ENCODE measurements at regions not wholly inside any gene's neighbourhood (a gene's known extent, or its start where the extent isn't known, plus 50 kb on each side); places are given as distances from the start of the nearest gene placed in this dataset.

- TF ChIP-seq EP300 (IDR thresholded peaks at IDR 0.05; ENCODE audit: borderline replicate concordance): no peak
- TF ChIP-seq TEAD4 (IDR thresholded peaks at IDR 0.05): no peak
- TF ChIP-seq NFIC (IDR thresholded peaks at IDR 0.05): no peak
- TF ChIP-seq REST (IDR thresholded peaks at IDR 0.05; ENCODE audit: low read depth): no peak
- no peak for TF ChIP-seq EGR1 (IDR thresholded peaks at IDR 0.05)
- TF ChIP-seq RAD21 (IDR thresholded peaks at IDR 0.05; ENCODE audit: low read depth): no peak
- no peak for TF ChIP-seq CEBPB (IDR thresholded peaks at IDR 0.05)
- TF ChIP-seq YY1 (IDR thresholded peaks at IDR 0.05; ENCODE audit: low read depth): no peak
- no peak for TF ChIP-seq TAF1 (IDR thresholded peaks at IDR 0.05; ENCODE audit: low read depth)
- no peak for TF ChIP-seq ZBTB7A (IDR thresholded peaks at IDR 0.05; ENCODE audit: low read depth)
- no peak for TF ChIP-seq FOXM1 (IDR thresholded peaks at IDR 0.05; ENCODE audit: borderline replicate concordance, low read depth)
- TF ChIP-seq CREB1 (IDR thresholded peaks at IDR 0.05; ENCODE audit: low read depth): no peak
These were observed 65.4 kb upstream of the WDFY2 start for GRCh38 chr13:51518827-51519226.

GRCh38 chr13:51519771-51520216 is 64.5 kb upstream of the WDFY2 start:
- TF ChIP-seq EGR1 (IDR thresholded peaks at IDR 0.05) (no peak), TAF1 (IDR thresholded peaks at IDR 0.05; ENCODE audit: low read depth) (no peak), RAD21 (IDR thresholded peaks at IDR 0.05; ENCODE audit: low read depth) (no peak), TEAD4 (IDR thresholded peaks at IDR 0.05) (no peak), CEBPB (IDR thresholded peaks at IDR 0.05) (no peak), MAX (IDR thresholded peaks at IDR 0.05) (no peak), CREB1 (IDR thresholded peaks at IDR 0.05; ENCODE audit: low read depth) (no peak)

- TF ChIP-seq RAD21 (IDR thresholded peaks at IDR 0.05; ENCODE audit: low read depth) (no peak), FOXM1 (IDR thresholded peaks at IDR 0.05; ENCODE audit: borderline replicate concordance, low read depth) (no peak), REST (IDR thresholded peaks at IDR 0.05; ENCODE audit: low read depth) (no peak), TEAD4 (IDR thresholded peaks at IDR 0.05) (no peak), USF1 (IDR thresholded peaks at IDR 0.05) (no peak), MAX (IDR thresholded peaks at IDR 0.05) (no peak), EP300 (IDR thresholded peaks at IDR 0.05; ENCODE audit: borderline replicate concordance) (no peak), CEBPB (IDR thresholded peaks at IDR 0.05) (no peak), YY1 (IDR thresholded peaks at IDR 0.05; ENCODE audit: low read depth) (no peak), ZBTB7A (IDR thresholded peaks at IDR 0.05; ENCODE audit: low read depth) (no peak), CREB1 (IDR thresholded peaks at IDR 0.05; ENCODE audit: low read depth) (no peak), NFIC (IDR thresholded peaks at IDR 0.05) (no peak), TCF12 (IDR thresholded peaks at IDR 0.05; ENCODE audit: low read depth) (no peak), TAF1 (IDR thresholded peaks at IDR 0.05; ENCODE audit: low read depth) (no peak), EGR1 (IDR thresholded peaks at IDR 0.05) (no peak)
These were observed 63.7 kb upstream of the WDFY2 start for GRCh38 chr13:51520524-51520923.

- TF ChIP-seq USF1 (IDR thresholded peaks at IDR 0.05) (no peak), RAD21 (IDR thresholded peaks at IDR 0.05; ENCODE audit: low read depth) (no peak), MAX (IDR thresholded peaks at IDR 0.05) (no peak), EP300 (IDR thresholded peaks at IDR 0.05; ENCODE audit: borderline replicate concordance) (no peak), NFIC (IDR thresholded peaks at IDR 0.05) (no peak), TEAD4 (IDR thresholded peaks at IDR 0.05) (no peak), TCF12 (IDR thresholded peaks at IDR 0.05; ENCODE audit: low read depth) (no peak), YY1 (IDR thresholded peaks at IDR 0.05; ENCODE audit: low read depth) (no peak), ZBTB7A (IDR thresholded peaks at IDR 0.05; ENCODE audit: low read depth) (no peak), CREB1 (IDR thresholded peaks at IDR 0.05; ENCODE audit: low read depth) (no peak), CEBPB (IDR thresholded peaks at IDR 0.05) (no peak), FOXM1 (IDR thresholded peaks at IDR 0.05; ENCODE audit: borderline replicate concordance, low read depth) (no peak), REST (IDR thresholded peaks at IDR 0.05; ENCODE audit: low read depth) (no peak), EGR1 (IDR thresholded peaks at IDR 0.05) (no peak)
These were observed 61.2 kb upstream of the WDFY2 start for GRCh38 chr13:51523082-51523518.
